GM18909 (cell line): ENCODE measurements at regions not wholly inside any gene's neighbourhood (a gene's known extent, or its start where the extent isn't known, plus 50 kb on each side); places are given as distances from the start of the nearest gene placed in this dataset.
"Not testable (repeated sequence)": the region's sequence is repeated elsewhere in the genome, so short reads cannot be mapped to it uniquely, and the experiment has no call there.

Source experiments
- ATAC-seq: cut with Tn5 transposase; IDR thresholded peaks from one replicate; pipeline ENCODE4 v1.9.1; 2021; ENCODE audit warnings: mild to moderate bottlenecking; ENCODE audit not compliant: unreplicated experiment, poor library complexity

- ATAC-seq = no peak
Observed at GRCh38 chr12:28023156-28023887, 50.8 kb upstream of the PTHLH start.

DNA sequence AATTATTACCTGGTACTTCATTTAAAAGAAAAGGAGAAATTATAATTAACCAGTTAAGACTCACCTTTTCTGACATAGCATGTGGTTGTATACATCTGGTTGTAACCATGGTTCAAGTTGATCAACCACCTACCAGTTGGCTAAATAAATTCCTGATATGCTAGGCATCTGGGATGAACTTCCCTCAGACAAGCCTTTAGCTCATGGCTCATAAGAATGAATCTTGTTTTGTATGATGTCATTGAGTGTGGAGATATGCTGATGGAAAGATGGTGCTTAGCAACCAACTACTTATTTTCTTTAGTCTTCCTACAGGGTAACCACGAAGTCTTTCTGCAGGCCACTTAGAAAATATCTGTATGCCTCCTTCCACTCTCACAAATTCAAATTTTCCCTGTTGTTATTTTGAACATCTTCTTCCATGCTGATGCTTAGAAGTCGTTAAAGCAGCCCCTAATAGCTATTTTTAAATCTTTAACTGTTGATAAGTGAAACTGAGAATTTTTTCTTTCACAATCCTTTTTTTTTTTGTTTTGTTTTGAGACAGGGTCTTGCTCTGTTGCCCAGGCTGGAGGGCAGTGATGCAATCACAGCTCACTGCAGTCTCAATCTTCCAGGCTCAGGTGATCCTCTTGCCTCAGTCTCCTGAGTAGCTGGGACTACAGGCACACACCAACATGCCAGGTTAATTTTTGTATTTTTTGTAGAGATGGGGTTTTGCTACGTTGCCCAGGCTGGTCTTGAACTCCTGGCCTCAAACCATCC is 51.9 kb upstream of the PTHLH start:
- no peak for ATAC-seq

DNA sequence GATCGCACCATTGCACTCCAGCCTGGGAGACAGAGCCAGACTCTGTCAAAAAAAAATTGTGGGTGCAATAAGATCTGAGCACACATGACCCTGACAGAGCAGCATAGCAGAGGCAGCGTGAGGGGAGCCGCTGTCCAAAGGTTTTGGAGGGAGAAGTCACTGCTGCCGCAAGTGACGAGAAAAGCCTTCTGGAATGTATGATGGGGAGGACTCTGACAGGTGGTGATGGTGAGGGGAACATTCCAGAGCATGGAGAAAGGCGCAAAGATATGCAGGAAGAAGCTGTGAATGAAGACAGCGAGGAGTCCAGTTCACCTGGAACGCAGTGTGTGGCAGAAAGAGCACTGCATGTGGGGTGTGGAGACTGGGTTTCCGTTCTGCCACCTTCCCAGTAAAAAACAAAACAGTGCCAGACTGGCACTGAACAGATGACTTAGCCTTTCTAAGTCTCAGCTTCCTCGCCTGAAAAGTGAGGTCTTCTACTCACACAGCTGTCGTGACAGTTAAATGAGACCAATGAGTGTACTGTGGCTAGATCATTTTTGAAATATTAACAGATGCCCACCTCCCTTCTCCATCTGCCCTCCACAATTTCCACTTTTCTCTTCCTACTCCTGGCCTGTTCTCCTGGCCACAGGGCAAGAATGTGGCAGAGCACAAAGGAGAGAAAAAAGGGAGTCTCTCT is 53.4 kb upstream of the PTHLH start:
- ATAC-seq = no peak

DNA sequence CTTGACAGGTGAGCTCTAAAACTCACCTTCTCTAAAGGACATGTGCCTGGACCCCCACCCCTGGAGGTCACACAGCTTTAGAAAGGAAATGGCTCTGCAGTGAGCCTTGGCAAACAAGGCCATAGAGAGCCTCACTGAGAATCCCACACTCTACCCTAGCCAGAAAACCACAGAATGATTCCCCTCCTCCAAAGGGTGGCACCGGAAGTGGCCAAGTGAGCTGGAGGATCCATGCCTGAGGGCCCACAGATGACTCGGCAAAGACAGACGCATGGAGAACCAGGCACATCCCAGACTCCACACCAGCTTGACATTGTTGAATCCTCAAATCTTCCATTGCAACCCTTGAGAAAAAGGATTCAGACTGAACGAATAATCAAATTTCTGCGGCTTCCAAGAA is 54.2 kb upstream of the PTHLH start:
- no peak for ATAC-seq

DNA sequence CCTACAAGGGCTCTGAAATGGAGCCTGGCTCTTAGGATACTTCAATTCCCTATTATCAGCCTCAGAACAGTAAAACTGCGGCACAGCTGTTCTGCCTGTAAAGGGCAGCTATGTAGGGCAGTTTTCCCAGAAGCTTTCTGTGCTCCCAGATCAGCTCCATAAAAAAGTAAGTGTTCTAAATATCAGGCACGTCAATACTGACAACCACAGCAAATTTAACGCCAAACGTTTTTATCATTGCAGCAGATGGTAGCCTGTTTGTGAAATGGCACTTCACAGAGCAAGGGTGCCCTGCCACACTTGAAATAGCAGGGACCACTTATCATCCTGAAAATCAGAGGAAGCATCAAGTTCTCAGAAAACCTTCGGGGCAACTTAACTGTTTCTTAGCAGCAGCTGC is 54.8 kb upstream of the PTHLH start:
- no peak for ATAC-seq

DNA sequence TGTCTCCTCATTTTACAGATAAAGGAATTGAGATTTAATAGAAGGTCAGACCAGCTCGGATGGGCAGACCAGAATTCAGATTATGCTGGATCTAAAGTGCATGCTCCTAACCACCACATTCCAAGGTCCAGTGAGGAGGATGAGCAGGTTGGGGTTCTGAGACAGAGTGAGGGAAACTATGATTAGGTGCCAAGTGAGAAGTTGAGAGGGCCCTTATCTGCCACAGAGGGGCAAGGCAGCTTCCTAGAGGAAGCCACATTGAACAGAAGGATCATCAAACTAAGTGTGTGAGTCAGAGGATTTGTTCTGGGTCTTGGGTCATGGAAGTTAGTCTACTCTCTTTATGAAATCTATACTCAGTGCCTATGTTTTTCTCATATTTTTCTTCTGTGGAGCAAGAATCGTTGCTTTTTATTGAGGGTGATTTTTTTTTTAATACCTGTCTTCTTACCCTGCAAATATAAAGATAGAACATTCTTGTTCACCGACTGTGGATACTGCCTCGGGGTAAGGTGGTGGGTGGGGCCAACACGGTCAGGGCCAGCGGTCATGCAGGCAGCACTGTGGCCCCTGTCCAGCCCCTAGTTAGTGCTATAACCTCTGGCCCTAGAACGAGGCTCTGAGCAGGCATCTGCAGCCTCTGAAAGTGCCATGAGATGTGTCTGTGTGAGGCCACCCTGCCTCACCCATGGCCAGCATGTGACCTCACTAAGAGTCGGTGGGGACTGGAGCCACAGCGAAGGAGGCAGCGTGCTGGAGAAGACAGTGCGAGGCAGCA is 55.6 kb upstream of the PTHLH start:
- no peak for ATAC-seq

- ATAC-seq = no peak
Observed at GRCh38 chr12:28032811-28033537, 60.4 kb upstream of the PTHLH start.

DNA sequence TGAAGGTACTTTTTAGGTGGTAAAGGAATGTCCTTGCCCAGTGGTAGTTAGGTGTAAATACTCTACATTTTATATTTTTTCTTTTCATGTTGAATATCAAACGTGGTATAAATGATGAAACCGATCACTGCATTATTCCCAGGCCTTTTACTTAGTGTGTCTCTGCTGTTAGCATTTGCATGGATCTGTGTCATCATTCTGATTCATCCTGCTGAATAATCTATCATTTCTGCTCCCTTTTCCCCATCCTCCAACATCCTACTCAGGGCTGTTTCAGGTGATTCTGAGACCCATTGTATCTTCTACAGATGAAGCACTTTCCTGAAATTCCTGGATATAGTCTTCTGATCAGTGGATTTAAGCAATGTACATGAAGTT is 61.0 kb upstream of the PTHLH start:
- ATAC-seq = no peak

DNA sequence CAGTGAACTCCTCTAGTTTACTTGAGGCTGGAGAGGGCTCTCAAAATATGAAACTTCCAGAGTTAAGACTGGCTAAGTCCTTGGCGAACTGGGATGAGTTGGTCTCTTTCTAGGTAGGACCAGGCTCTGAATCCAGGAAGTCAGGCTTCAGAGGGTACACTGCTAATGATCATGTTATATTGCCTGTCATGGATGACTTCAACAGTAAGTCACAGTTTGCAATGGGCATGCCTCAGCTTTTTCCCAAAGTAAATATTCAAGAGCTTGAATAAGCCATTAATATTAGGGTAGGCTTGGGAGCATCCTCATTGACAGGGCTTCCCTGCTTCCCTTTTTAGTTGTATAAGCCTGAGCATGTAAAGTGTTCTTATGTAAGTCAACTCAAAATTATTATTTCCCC is 61.7 kb upstream of the PTHLH start:
- ATAC-seq = no peak

DNA sequence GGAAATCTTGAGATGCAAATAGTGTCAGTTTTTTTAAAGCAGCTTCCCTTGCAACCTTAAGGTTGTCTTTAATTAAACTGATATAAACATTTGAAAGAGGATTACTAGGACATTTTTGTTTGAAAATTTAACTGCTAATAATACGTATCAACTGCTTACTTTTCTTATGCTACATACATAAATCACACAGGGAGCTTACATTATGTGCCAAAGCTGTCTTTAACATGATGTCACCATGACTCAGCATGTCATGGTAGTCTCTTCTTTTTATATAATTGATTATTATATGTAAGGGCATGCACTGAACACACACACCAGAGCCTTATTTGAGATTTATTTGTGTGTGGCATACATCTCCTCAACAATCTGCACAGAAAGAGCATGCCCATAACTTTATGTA is 63.0 kb upstream of the PTHLH start:
- ATAC-seq = no peak

DNA sequence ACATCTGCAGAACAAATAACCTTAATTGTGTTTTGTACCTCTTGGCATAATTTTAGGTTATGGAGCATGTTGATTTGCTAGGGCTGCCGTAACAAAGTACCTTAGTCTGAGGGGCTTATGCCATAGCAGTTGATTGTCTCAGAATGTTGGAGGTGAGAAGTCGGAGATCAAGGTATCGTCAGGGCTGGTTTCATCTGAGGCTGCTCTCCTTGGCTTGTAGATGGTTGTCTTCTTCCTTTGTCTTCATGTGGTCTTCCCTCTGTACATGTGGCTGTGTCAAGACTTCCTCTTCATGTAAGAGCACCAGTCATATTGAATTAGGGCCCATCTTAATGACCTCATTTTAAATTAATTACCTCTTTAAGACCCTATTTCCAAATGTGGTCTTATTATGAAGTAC is 64.4 kb upstream of the PTHLH start:
- no peak for ATAC-seq

- ATAC-seq = no peak
Observed at GRCh38 chr12:28040246-28040645, 67.7 kb upstream of the PTHLH start.

GRCh38 chr12:28046600-28046999 is 74.1 kb upstream of the PTHLH start:
- not testable (repeated sequence) for ATAC-seq

GRCh38 chr12:28050606-28051005 is 78.1 kb upstream of the PTHLH start:
- no peak for ATAC-seq

- no peak for ATAC-seq
Observed at GRCh38 chr12:28051516-28052354, 79.2 kb upstream of the PTHLH start.

- ATAC-seq = no peak
Observed at GRCh38 chr12:28053564-28053963, 81.0 kb upstream of the PTHLH start.

DNA sequence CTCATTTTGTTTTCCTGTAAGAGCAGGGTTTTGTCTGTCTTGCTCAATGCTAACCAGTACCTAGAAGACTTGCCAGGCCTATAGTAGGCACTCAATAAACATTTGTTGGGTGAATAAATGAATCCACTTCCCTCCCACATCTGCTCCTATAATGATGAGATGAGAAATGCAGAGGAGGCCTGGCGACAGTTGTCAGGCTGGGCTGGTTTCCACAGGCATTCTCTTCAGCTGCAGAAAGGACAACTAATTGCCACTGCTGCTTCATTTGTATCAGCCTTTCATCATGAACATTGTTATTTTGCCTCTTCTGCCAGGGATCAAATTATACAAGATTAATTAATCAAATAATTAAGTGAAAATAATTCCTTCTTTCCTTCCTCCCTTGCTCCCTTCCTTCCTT is 82.0 kb upstream of the PTHLH start:
- ATAC-seq = no peak

- ATAC-seq = no peak
Observed at GRCh38 chr12:28057856-28058615, 85.5 kb upstream of the PTHLH start.
